Stimulated activated CD4-positive, alpha-beta T cell treated with anti-CD3 and anti-CD28 coated beads, TNF-alpha, amount 100 ng/mL, for 48 hours (primary cell): ENCODE measurements at regions not wholly inside any gene's neighbourhood (a gene's known extent, or its start where the extent isn't known, plus 50 kb on each side); places are given as distances from the start of the nearest gene placed in this dataset.
"Not testable (repeated sequence)": the region's sequence is repeated elsewhere in the genome, so short reads cannot be mapped to it uniquely, and the experiment has no call there.

Source experiments
- DNase-seq, 3 donors: peaks; one replicate each; pipeline ENCODE4 v3.0.0-alpha.2; 2020; ENCODE audit warnings: low read depth in 3 of 3

DNA sequence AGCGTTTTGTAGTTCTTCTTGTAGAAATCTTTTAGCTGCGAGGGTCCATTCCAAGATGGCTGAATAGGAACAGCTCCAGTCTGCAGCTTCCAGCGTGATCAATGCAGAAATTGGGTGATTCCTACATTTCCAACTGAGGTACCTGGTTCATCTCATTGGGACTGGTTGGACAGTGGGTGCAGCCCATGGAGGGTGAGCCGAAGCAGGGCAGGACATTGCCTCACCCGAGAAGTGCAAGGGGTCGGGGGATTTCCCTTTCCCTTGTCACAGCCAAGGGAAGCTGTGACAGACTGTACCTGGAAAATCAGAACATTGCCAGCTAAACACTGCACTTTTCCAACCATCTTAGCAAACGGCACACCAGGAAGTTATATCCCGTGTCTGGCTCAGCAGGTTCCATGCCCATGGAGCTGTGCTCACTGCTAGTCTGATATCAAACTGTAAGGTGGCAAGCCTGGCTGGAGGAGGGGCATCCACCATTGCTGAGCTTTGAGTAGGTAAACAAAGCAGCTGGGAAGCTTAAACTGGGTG is 176.0 kb upstream of the SPRY2 start:
- no peak for DNase-seq

DNA sequence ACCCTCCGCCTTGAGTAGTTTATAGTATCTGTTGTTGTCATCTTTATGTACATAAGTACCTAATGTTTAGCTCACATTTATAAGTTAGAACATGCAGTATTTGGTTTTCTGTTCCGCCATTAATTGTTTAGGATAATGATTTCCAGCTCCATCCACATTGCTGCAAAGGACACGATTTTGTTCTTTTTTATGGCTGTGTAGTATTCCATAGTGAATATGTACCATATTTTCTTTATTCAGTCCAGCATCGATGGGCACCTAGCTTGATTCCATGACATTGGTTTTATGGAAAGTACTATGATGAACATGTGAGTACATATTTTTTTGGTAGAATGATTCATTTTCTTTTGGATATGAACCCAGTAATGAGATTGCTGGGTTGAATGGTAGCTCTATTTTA is 174.4 kb upstream of the SPRY2 start:
- no peak for DNase-seq

DNA sequence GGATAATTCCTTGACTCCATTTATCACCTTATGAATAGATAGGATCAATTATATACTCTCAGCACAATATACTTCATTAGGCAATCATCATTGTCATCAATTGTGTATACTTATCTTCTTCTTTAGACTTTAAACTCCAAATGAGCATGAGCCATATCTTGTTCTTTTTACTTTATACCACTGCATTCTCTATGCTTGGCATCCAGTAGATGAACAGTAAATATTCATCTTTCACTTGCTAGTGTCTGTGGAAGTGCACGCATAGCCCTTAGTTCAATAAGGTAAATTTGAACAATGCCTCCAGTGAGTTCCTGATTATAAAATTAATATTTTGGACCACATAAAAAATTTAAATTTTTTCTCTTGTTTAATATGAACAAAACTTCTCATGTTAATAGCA is 172.3 kb upstream of the SPRY2 start:
- no peak for DNase-seq

DNA sequence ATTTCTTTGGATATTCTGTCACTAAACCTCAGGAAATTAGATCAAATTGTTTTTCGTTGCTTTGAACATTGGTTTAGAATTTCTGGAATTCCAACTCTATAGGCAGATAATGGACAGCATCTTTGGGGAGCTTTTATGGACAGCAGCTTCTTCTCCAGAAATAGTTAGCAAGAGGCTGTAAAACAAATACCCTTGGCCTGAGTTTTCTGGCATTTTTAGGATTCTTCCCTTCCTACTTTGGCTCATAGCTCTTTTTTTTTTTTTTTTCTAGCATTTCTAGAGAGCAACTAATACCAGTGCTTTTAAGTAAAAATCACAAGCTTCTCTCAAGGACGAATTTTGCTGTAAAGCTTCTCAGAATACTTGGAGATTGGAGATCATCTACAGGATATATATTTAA is 169.8 kb upstream of the SPRY2 start:
- no peak for DNase-seq

DNA sequence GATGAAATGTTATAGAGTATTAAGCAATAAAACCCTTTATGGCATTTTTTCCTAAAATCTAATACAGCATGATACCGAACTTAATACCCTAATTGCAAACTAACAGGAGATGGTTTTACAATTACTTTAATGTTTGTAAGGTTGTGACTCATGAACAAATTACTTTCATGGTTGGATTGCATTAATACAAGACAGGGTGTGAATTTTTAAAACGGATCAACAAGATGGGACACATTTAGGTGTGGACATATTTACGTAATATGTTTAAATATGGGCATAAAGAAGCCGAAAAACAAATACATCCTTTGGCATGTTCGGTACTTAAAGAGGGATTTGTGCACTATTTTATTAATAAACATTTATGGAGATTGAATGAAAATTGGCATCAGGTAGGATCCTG is 168.3 kb upstream of the SPRY2 start:
- DNase-seq, result no peak

DNA sequence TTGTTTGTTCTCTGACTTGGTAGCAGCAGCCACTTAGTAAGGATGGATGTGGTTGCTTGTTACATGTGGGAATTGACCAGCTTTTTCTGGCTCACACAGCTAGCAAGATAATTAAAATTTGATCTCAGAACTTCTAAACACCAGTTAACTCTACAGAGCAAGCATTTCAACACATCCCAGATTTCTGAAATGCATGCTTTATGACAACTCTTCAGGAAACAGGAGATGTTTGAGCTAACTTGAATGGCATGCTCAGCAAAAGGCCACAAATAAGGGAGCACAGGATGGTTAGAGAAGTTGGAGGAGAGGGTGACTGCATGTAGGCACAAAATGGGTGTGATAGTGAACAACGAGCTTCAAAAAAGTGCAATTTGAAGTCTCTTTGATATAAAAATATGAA is 167.1 kb upstream of the SPRY2 start:
- DNase-seq, result no peak

DNA sequence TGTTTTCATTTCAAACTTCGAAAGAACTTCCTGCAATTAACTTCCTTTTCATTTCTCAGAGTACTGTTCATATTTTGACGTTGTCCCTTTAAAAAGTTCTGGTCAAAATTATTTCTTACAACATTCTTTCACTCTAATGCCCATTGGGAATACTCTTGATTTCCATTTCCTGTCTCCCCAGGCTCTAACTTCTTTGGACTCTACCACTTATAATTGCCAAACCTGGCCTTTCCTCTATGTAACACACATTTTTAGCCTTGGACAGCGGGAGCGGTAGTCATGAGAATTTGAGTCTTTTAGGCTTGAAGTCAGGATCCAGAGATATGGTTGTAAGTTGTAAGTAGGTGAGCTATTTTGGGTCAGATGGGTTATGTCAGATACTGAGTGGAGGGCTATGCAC is 163.5 kb upstream of the SPRY2 start:
- no peak for DNase-seq

DNA sequence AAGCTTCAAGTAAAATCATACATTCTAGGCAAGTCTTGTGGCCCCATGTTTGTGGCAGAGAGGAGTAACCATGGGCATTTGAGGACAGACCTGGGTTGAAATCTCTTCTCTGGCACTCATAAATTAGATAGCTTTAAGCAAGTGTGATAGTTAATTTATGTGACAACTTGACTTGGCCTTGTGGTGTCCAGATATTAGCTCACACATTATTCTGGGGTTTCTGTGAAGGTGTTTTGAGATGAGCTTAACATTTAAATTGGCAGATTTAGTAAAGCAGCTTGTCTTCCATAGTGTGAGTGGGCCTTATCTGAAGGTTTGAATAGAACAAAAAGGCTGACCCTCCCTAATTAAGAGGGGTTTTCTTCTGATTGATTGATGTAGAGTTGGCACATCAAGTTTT is 161.4 kb upstream of the SPRY2 start:
- no peak for DNase-seq

DNA sequence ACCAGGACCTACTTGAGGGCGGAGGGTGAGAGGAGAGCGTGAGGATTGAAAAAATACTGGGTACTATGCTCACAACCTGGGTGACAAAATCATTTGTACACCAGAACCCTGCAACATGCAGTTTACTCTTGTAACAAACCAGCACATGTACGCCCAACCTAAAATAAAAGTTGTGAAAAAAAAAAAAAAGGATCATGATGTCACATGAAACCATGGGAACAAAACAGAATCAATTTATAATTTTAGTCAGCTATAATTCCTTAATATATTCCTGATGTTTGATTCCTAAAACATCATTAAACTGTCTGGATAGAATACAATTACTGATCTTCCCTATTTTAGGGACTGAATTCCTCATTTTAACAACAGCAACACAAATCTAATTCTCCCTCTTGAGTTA is 160.6 kb upstream of the SPRY2 start:
- no peak for DNase-seq

DNA sequence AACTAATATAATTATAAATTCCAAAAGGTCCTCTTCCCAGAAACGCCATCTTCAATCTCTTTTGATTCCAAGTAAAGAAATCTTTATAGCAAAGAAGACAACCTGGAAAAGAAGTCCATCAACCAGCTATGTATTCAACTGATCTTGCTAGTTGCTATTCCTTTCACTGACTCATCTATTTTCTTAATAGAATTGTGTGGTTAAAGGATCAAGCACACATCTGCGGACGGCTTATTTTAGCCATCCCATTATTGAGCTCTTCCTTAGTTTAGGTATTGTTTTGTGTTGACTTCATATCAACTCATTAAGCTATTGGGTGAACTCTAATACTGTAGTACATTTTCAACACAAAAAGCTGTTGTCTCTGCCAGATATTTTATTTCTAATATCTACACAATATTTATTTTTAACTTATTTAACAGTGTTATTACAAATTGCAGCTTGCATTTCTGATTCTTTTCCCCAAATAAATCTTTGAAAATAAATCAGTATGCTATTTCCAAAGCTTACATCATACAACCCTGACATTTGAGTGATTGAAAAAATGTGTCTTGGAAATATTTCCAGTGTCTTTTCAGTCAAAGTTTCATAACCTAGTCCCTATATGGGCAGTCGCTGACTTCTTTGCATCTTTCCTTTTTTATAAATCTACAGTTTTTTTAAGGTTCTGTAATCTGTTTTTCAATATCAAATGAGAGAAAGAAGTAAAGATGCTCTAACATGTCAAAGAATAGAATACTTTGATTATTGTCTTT is 158.8 kb upstream of the SPRY2 start:
- no peak for DNase-seq

DNA sequence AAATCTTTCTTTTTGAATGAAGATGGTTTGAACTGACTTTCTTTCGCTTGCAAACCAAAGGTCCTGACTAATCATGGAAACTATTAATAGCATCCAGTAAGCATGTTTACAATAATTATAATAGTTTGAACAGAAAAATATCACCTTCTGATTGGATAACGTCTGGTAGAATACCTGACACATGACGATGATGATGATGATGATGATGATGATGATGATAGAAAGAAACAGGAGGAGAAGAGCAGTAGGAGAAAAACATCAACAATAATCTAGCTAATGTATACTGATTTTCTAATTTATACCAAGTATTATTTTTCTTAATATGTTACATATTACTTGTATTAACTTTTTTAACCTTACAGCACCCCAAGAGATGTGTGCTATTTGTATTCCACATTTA is 157.5 kb upstream of the SPRY2 start:
- no peak for DNase-seq

DNA sequence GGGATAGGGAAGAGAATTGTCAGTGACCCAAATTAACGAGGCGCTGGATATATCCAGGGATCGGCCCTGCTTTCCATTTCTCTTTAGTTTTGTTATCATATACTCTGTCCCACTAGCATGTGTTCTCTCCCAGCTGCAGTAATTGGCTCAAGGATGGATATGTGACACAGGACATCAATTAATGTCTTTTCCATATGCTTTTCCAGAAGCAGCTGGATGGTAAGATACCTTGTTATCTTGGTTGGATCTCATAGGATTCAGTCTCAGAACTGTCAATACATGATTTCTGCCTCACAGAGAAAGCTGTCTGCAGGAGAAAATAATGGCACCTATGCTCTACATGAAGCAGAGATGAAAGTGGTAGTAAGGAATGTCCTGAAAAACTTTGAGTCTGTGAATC is 157.1 kb upstream of the SPRY2 start:
- no peak for DNase-seq

DNA sequence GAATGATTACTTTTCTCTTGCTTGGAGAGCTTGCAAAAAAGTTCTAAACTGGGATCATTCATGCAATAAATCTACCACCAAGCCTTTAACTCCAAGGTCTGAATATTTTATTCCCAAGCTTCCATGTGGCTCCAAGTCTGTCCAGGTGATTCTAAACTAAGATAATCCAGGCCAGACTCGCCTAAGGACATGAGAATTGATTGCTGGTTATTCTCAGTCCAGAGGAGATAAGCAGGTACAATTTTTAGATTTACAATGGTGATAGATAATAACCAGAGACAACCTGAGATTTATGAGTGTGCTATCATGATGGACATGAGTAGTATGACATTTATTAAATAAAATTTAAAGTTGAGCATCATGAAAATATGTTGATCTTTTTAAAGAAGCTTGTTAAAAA is 156.5 kb upstream of the SPRY2 start:
- DNase-seq, result no peak

DNA sequence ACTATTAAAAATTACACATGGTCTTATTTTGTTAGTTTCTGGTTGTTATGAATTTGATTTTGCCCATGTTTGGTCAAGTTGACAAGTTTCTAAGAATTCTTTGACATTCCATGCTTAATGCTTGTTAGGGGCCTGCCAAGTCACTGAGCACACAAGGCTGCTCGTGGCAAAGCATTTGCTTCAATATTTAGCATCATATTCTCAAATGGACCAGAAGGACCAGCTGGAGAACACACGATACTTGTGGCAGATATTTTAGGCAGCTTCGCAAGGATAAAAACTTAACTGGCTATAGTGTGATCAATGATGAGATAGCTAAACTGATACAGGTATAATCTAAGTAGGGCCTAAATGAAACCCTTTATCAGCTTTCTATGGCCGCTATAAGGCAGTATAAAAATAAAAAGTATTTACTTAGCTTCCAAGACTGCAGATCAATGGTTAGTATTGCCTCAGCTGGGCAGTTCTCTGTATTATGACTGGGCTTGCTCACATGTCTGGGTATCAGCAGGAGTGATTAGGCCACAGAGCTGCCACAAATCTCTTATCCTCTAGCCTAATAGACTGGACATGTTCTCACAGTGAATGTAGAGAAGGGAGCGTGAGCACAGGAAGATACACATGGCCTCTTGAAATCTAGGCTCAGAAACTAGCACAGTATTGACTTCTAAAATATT is 155.9 kb upstream of the SPRY2 start:
- DNase-seq, result no peak

DNA sequence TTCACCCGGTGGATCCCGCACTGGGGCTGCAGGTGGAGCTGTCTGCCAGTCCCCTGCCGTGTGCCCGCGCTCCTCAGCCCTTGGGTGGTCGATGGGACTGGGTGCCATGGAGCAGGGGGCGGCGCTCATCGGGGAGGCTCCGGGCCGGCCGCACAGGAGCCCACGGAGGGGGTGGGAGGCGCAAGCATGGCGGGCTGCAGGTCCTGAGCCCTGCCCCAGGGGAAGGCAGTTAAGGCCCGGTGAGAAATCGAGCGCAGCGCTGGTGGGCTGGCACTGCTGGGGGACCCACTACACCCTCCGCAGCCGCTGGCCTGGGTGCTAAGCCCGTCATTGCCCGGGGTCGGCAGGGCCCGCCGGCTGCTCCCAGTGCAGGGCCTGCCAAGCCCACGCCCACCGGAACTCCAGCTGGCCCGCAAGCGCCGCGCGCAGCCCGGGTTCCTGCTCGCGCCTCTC is 149.6 kb upstream of the SPRY2 start:
- DNase-seq, result not testable (repeated sequence)

DNA sequence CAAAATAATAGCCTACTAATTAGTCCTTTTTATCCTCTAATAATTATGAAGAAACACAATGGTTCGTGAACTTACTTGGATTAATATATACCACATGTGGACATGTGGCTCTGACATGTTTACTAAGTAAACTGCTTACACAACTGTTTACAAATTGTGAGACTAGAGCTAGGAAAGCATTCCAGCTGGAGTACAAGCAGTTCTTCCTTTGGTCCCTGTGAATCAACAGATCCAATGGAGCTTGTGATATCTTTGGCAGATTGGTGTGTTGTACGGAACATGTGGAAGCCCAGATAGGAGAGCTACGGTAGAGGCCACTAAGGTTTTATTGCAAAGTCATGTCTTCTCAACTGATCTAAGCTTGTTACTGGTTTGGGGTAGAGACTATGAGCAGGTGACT is 145.5 kb upstream of the SPRY2 start:
- no peak for DNase-seq

DNA sequence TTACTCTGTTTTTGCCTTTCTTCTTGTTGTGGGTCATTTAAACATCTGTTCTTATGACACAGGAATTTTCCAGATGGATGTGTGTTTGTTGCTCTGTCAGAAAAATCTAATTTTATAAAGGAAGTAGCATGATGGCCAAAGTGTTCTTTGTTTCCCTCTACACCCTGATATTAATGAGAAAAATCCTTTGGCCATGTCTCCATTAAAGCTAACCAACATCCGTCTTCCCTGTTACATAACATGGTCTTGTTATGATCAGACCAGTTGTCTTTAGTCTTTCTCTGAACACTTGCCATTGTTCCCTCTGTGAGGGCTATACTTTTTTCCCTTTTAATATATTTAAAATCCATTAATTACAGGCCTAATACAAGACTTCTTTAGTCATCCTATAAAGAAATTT is 142.2 kb upstream of the SPRY2 start:
- no peak for DNase-seq

DNA sequence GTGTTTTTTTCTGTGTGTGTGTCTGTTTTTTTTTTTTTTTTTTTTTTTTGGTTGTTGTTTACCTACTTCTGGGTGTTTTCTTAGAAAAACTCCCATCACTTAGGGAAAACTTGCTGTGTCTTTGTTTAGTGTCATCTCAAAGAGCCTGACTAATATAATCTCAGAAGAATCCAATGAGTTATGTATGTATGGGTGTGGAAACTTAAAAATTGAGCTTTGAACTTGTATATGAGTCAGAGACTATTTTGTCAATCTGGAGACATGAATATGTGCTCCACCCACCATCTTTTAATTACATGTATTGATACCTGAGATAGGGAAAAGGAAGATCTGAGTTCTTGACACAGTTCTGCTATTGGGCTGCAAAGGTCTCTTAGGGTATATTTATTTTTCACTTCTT is 140.7 kb upstream of the SPRY2 start:
- no peak for DNase-seq

DNA sequence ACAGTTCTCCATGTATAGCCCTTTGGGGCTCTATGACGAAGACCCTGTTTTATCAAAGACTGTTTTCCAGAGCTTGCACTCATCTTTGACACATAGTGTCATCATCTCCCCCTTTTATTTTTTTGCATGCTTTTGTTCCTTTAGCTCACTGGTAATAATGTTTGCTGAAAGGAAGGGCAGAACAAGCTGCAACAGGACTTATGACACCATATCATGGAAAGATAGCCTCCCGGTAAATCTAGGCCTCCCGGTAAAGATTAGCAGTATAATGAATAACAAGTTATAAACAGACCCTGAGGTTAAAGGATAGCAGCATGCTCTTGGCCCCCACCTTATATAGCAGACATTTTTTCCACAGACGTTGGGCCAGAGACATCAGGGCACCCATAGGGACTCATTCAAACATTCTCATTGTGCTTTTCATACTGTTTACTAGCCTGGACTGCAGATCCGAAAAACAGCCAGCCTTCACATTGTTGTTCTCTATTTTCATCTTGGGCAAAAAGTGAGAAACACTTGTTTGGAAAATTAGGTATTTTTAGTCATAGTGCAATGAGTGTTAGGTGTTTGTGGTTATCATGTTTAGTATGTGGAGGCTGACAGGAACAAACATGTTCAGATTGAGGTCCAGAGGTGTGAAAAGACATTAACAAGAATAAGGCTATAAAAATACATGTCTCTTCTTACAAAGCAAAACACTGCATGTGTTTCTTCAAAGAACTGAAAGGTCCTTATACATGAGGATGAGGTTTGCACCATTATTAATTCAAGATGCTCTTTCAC is 136.9 kb upstream of the SPRY2 start:
- no peak for DNase-seq

DNA sequence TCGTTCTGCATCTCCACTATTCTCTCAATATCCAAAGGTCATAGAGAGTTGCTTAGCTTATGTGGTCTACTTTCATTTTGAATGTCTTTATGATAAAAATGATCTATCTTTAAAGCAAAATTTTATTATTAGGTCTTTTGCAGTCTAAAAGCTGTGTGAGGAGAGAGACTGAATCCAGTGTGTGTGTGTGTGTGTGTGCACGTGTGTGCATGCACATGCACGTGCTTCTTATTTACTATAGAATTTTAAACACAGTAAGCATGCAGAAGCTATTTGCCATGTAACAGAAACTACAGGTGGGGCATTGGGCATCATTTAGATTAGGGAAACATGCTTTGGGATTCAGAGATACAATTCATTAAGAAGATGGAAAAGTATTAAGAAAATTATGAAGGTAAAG is 136.0 kb upstream of the SPRY2 start:
- no peak for DNase-seq

DNA sequence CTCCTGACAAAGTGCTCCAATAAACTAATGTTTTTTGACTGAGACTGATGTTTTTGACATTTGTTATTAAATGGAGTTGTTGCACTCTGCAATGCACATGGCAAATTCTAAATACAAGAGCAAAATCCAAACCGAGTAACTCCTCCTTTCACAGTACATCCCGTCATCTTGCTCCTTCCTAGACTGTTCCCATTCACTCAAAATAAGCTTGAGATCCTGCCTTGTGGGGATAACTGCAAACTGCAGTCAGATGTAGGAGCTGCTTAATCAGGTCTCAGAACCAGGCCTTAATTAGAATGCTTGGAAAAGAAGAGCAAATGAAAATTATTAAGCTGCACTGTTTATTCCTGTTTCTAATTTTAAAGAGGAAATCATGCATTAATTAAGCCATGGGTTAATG is 134.8 kb upstream of the SPRY2 start:
- DNase-seq, result no peak

DNA sequence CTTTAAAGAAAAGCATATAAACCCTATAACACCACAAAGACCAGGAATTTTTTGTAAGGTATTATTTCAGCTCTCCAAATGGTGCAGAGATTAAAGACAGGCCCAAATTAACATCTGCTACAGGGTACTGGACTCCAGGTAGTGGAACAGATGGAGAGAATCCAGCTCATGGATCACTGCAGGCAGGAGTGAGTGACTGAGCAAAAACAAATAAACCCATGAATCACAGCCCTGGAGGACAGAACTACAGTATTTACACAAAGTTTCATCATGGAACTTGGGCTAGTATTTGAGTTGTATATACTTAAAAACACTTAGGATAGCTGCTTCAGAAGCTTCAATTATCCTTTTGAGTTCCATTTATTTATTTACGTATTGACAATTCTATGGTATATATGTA is 132.8 kb upstream of the SPRY2 start:
- DNase-seq, result no peak
